ENCODE measurements at regions not wholly inside any gene's neighbourhood (a gene's known extent, or its start where the extent isn't known, plus 50 kb on each side); places are given as distances from the start of the nearest gene placed in this dataset.

GRCh38 chrX:115978068-115978467, 192.5 kb upstream of the AGTR2 start:
- TF ChIP-seq CTCF (conservative IDR thresholded peaks at IDR 0.05) (no peak), ZFX (IDR thresholded peaks at IDR 0.05) (no peak)
